Neural progenitor cell (in vitro differentiated cells): ENCODE measurements at regions not wholly inside any gene's neighbourhood (a gene's known extent, or its start where the extent isn't known, plus 50 kb on each side); places are given as distances from the start of the nearest gene placed in this dataset.
A peak's percentile ranks its signal among the peaks of the same experiment; 100 is the strongest.

Experiments used
- DNase-seq: peaks from one replicate; pipeline ENCODE4 v3.0.0-alpha.2; 2016; ENCODE audit warnings: low spot score
- H2AFZ ChIP-seq: fragments of 200-600 bp; sonication (generic); replicated peaks from 2 replicates; pipeline ENCODE4 v1.6.1; 2016; ENCODE audit warnings: antibody characterized with exemption
- H3F3A ChIP-seq: fragments of 200-600 bp; sonication (generic); 2 replicates; pipeline ENCODE4 v1.6.1; 2016; ENCODE audit warnings: antibody characterized with exemption, low read depth
- H3K27ac ChIP-seq: fragments of 200-600 bp; sonication (generic); 2 replicates; pipeline ENCODE4 v1.5.1; 2016; ENCODE audit warnings: mild to moderate bottlenecking
- H3K27me3 ChIP-seq: fragments of 200-600 bp; sonication (generic); 2 replicates; pipeline ENCODE4 v1.6.1; 2016; ENCODE audit warnings: mild to moderate bottlenecking, moderate library complexity
- H3K36me3 ChIP-seq: fragments of 200-600 bp; sonication (generic); 2 replicates; pipeline ENCODE4 v1.5.1; 2016
- H3K4me1 ChIP-seq: fragments of 200-600 bp; sonication (generic); 2 replicates; pipeline ENCODE4 v1.6.1; 2016; ENCODE audit warnings: mixed run types
- H3K4me2 ChIP-seq: fragments of 200-600 bp; sonication (generic); 2 replicates; pipeline ENCODE4 v1.6.1; 2016
- H3K4me3 ChIP-seq: fragments of 200-600 bp; sonication (generic); 2 replicates; pipeline ENCODE4 v1.5.1; 2016
- H3K79me2 ChIP-seq: fragments of 200-600 bp; sonication (generic); 2 replicates; pipeline ENCODE4 v1.6.1; 2016; ENCODE audit warnings: low read depth
- H3K9ac ChIP-seq: fragments of 200-600 bp; sonication (generic); 2 replicates; pipeline ENCODE4 v1.6.1; 2016
- H3K9me3 ChIP-seq: fragments of 200-600 bp; sonication (generic); 2 replicates; pipeline ENCODE4 v1.5.1; 2016; ENCODE audit warnings: low read depth
- H4K20me1 ChIP-seq: fragments of 200-600 bp; sonication (generic); 2 replicates; pipeline ENCODE4 v1.6.1; 2016; ENCODE audit warnings: low read depth
- H3K27ac Mint-ChIP-seq: 3 replicates; pipeline ENCODE4 v1.8.0; 2021; ENCODE audit warnings: mixed read lengths
- H3K27me3 Mint-ChIP-seq: 2 replicates; pipeline ENCODE4 v1.8.0; 2022; ENCODE audit warnings: low read depth, mild to moderate bottlenecking, inconsistent platforms, moderate library complexity, mixed read lengths; ENCODE audit not compliant: insufficient read depth
- H3K36me3 Mint-ChIP-seq: 3 replicates; pipeline ENCODE4 v1.8.0; 2021; ENCODE audit warnings: mixed read lengths
- H3K4me1 Mint-ChIP-seq: 3 replicates; pipeline ENCODE4 v1.8.0; 2021; ENCODE audit warnings: mixed read lengths
- H3K4me3 Mint-ChIP-seq: 3 replicates; pipeline ENCODE4 v1.8.0; 2021; ENCODE audit warnings: mild to moderate bottlenecking, moderate library complexity, mixed read lengths
- H3K9me3 Mint-ChIP-seq: 3 replicates; pipeline ENCODE4 v1.8.0; 2020; ENCODE audit warnings: mixed read lengths
- CTCF ChIP-seq: fragments of 200-600 bp; sonication (generic); IDR thresholded peaks from 2 replicates; pipeline ENCODE4 v1.5.1; 2017; ENCODE audit warnings: antibody characterized with exemption, mild to moderate bottlenecking
- EZH2 ChIP-seq: fragments of 200-600 bp; sonication (generic); IDR thresholded peaks from 2 replicates; pipeline ENCODE4 v1.6.1; 2017; ENCODE audit warnings: antibody characterized with exemption, mild to moderate bottlenecking, moderate library complexity
- EZH2phosphoT487 ChIP-seq: fragments of 200-600 bp; sonication (generic); IDR thresholded peaks from 2 replicates; pipeline ENCODE4 v1.6.1; 2017; ENCODE audit warnings: antibody characterized with exemption

GRCh38 chr3:56908004-56908403 lies 106.3 kb upstream of the ARHGEF3 start:
- Mint-ChIP-seq H3K36me3 (no peaks in the 10 kb centered on the region), H3K9me3 (no peaks in the 10 kb centered on the region), H3K4me1 (peaks cover 9% of the 10 kb centered on the region), H3K4me3 (no peak overlapping the region), H3K27ac (no peak overlapping the region), H3K27me3 (no peaks in the 10 kb centered on the region)
- DNase-seq: peak; percentile 60
- Histone ChIP-seq H3K36me3 (no peaks in the 10 kb centered on the region), H3K27me3 (no peaks in the 10 kb centered on the region), H2AFZ (no peak overlapping the region), H3K79me2 (no peaks in the 10 kb centered on the region), H3K9me3 (no peaks in the 10 kb centered on the region), H3K4me3 (no peak overlapping the region), H3F3A (no peaks in the 10 kb centered on the region), H3K4me1 (peaks cover 7% of the 10 kb centered on the region), H4K20me1 (no peaks in the 10 kb centered on the region), H3K27ac (no peak overlapping the region), H3K4me2 (peak overlapping the region; percentile 38), H3K9ac (no peak overlapping the region)
- TF ChIP-seq EZH2phosphoT487 (no peak), EZH2 (no peak), CTCF (no peak)

- no peak for DNase-seq
- Mint-ChIP-seq H3K4me3 (no peak overlapping the region), H3K36me3 (no peaks in the 10 kb centered on the region), H3K27me3 (no peaks in the 10 kb centered on the region), H3K27ac (no peak overlapping the region), H3K4me1 (peaks cover 17% of the 10 kb centered on the region), H3K9me3 (no peaks in the 10 kb centered on the region)
- TF ChIP-seq EZH2 (no peak), CTCF (no peak)
- Histone ChIP-seq H3K27me3 (no peaks in the 10 kb centered on the region), H3K27ac (no peak overlapping the region), H3K36me3 (no peaks in the 10 kb centered on the region), H3K79me2 (no peaks in the 10 kb centered on the region), H3K9ac (no peak overlapping the region), H3K4me1 (peaks cover 7% of the 10 kb centered on the region), H2AFZ (no peak overlapping the region), H3F3A (no peaks in the 10 kb centered on the region), H3K4me3 (no peak overlapping the region), H3K9me3 (no peaks in the 10 kb centered on the region), H4K20me1 (no peaks in the 10 kb centered on the region), H3K4me2 (no peak overlapping the region)
Measured at GRCh38 chr3:56904552-56905215, 102.9 kb upstream of the ARHGEF3 start.

GRCh38 chr3:56903231-56903782 lies 101.6 kb upstream of the ARHGEF3 start:
- Histone ChIP-seq H3K9me3 (no peaks in the 10 kb centered on the region), H3K4me1 (peaks cover 5% of the 10 kb centered on the region), H3K4me2 (no peak overlapping the region), H3K9ac (no peak overlapping the region), H3K4me3 (no peak overlapping the region), H3K27me3 (no peaks in the 10 kb centered on the region), H3F3A (no peaks in the 10 kb centered on the region), H3K79me2 (no peaks in the 10 kb centered on the region), H4K20me1 (no peaks in the 10 kb centered on the region), H2AFZ (no peak overlapping the region), H3K27ac (no peak overlapping the region), H3K36me3 (no peaks in the 10 kb centered on the region)
- TF ChIP-seq CTCF: no peak
- TF ChIP-seq EZH2phosphoT487: no peak
- no peak for TF ChIP-seq EZH2
- Mint-ChIP-seq H3K36me3 (no peaks in the 10 kb centered on the region), H3K27me3 (no peaks in the 10 kb centered on the region), H3K27ac (no peak overlapping the region), H3K4me3 (no peak overlapping the region), H3K9me3 (no peaks in the 10 kb centered on the region), H3K4me1 (peaks cover 17% of the 10 kb centered on the region)
- no peak for DNase-seq
